HEK293 (cell line): ENCODE measurements at regions not wholly inside any gene's neighbourhood (a gene's known extent, or its start where the extent isn't known, plus 50 kb on each side); places are given as distances from the start of the nearest gene placed in this dataset.

Experiments
- CTCF ChIP-seq: fragments of 450-650 bp; formaldehyde crosslinking; IDR thresholded peaks from 2 replicates; pipeline ENCODE4 v1.5.1; 2016; ENCODE audit warnings: missing biosample characterization, missing genetic modification characterization
- GFI1B ChIP-seq: fragments of 450-650 bp; formaldehyde crosslinking; IDR thresholded peaks from 2 replicates; pipeline ENCODE4 v1.5.1; 2016; ENCODE audit warnings: missing biosample characterization, missing genetic modification characterization
- KLF10 ChIP-seq: fragments of 450-650 bp; IDR thresholded peaks from 2 replicates; pipeline ENCODE4 v1.5.1; 2018; ENCODE audit warnings: missing biosample characterization, mild to moderate bottlenecking, missing genetic modification characterization
- MYNN ChIP-seq: fragments of 450-650 bp; formaldehyde crosslinking; IDR thresholded peaks from 2 replicates; pipeline ENCODE4 v1.5.1; 2016; ENCODE audit warnings: missing biosample characterization, missing genetic modification characterization, borderline replicate concordance
- YY1 ChIP-seq: fragments of 450-650 bp; formaldehyde crosslinking; IDR thresholded peaks from 2 replicates; pipeline ENCODE4 v1.5.1; 2018; ENCODE audit warnings: missing biosample characterization, missing genetic modification characterization
- ZNF140 ChIP-seq: fragments of 450-650 bp; formaldehyde crosslinking; IDR thresholded peaks from 2 replicates; pipeline ENCODE4 v1.5.1; 2016; ENCODE audit warnings: missing biosample characterization, missing genetic modification characterization
- ZNF18 ChIP-seq: fragments of 450-650 bp; formaldehyde crosslinking; IDR thresholded peaks from 2 replicates; pipeline ENCODE4 v1.5.1; 2016; ENCODE audit warnings: missing biosample characterization, missing genetic modification characterization
- ZNF221 ChIP-seq: fragments of 450-650 bp; formaldehyde crosslinking; IDR thresholded peaks from 2 replicates; pipeline ENCODE4 v1.5.1; 2017; ENCODE audit warnings: missing biosample characterization, missing genetic modification characterization, borderline replicate concordance
- ZNF324 ChIP-seq: fragments of 450-650 bp; formaldehyde crosslinking; IDR thresholded peaks from 2 replicates; pipeline ENCODE4 v1.5.1; 2016; ENCODE audit warnings: missing biosample characterization, missing genetic modification characterization
- ZNF530 ChIP-seq: fragments of 450-650 bp; formaldehyde crosslinking; IDR thresholded peaks from 2 replicates; pipeline ENCODE4 v1.5.1; 2016; ENCODE audit warnings: low read depth, missing biosample characterization, missing genetic modification characterization
- ZNF76 ChIP-seq: fragments of 450-650 bp; formaldehyde crosslinking; IDR thresholded peaks from 2 replicates; pipeline ENCODE4; 2016; ENCODE audit warnings: low read depth, missing biosample characterization, missing genetic modification characterization, borderline replicate concordance
- ZNF776 ChIP-seq: fragments of 450-650 bp; formaldehyde crosslinking; IDR thresholded peaks from 2 replicates; pipeline ENCODE4 v1.5.0; 2017; ENCODE audit warnings: missing biosample characterization, missing genetic modification characterization, borderline replicate concordance
- TF ChIP-seq, protein P1 (sequence below): fragments of 450-650 bp; formaldehyde crosslinking; IDR thresholded peaks from 2 replicates; pipeline ENCODE4 v1.5.1; 2016; ENCODE audit warnings: missing biosample characterization, missing genetic modification characterization
- TF ChIP-seq, protein P2 (sequence below): fragments of 450-650 bp; formaldehyde crosslinking; optimal IDR thresholded peaks from 2 replicates; pipeline ENCODE3; 2016; ENCODE audit warnings: missing biosample characterization, mild to moderate bottlenecking, missing genetic modification characterization

GRCh38 chr2:113807721-113808120 lies 51.3 kb upstream of the SLC35F5 start:
- no peak for TF ChIP-seq CTCF (tag by site-specific recombination)
- no peak for TF ChIP-seq YY1
- no peak for TF ChIP-seq ZNF140 (tag by site-specific recombination)
- no peak for TF ChIP-seq MYNN
- TF ChIP-seq KLF10: no peak
- TF ChIP-seq, protein P1, sequence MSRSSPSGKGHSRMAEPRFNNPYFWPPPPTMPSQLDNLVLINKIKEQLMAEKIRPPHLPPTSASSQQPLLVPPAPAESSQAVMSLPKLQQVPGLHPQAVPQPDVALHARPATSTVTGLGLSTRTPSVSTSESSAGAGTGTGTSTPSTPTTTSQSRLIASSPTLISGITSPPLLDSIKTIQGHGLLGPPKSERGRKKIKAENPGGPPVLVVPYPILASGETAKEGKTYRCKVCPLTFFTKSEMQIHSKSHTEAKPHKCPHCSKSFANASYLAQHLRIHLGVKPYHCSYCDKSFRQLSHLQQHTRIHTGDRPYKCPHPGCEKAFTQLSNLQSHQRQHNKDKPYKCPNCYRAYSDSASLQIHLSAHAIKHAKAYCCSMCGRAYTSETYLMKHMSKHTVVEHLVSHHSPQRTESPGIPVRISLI (tag by site-specific recombination): no peak
- no peak for TF ChIP-seq ZNF221
- TF ChIP-seq, protein P2, sequence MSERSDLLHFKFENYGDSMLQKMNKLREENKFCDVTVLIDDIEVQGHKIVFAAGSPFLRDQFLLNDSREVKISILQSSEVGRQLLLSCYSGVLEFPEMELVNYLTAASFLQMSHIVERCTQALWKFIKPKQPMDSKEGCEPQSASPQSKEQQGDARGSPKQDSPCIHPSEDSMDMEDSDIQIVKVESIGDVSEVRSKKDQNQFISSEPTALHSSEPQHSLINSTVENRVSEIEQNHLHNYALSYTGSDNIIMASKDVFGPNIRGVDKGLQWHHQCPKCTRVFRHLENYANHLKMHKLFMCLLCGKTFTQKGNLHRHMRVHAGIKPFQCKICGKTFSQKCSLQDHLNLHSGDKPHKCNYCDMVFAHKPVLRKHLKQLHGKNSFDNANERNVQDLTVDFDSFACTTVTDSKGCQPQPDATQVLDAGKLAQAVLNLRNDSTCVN (tag by site-specific recombination): no peak
- no peak for TF ChIP-seq GFI1B (tag by site-specific recombination)
- no peak for TF ChIP-seq ZNF530 (tag by site-specific recombination)
- no peak for TF ChIP-seq ZNF18 (tag by site-specific recombination)
- no peak for TF ChIP-seq ZNF776 (tag by site-specific recombination)
- no peak for TF ChIP-seq ZNF324
- TF ChIP-seq ZNF76: no peak
